Karpas-422 (cell line): ENCODE measurements at regions not wholly inside any gene's neighbourhood (a gene's known extent, or its start where the extent isn't known, plus 50 kb on each side); places are given as distances from the start of the nearest gene placed in this dataset.
"Not testable (repeated sequence)": the region's sequence is repeated elsewhere in the genome, so short reads cannot be mapped to it uniquely, and the experiment has no call there.

Experiments used
- DNase-seq: peaks from one replicate; pipeline ENCODE4 v3.0.0-alpha.2; 2015
- H2AFZ ChIP-seq: fragments of 200-600 bp; sonication (generic); 2 replicates; pipeline ENCODE4 v1.6.1; 2014; ENCODE audit warnings: antibody characterized with exemption, low read length, mixed read lengths
- H3K27ac ChIP-seq: fragments of 200-600 bp; sonication (generic); 2 replicates; pipeline ENCODE4 v1.5.1; 2014; ENCODE audit warnings: mild to moderate bottlenecking, low read length, moderate library complexity
- H3K27me3 ChIP-seq: fragments of 200-600 bp; sonication (generic); 2 replicates; pipeline ENCODE4 v1.6.1; 2014; ENCODE audit warnings: low read length, mixed read lengths
- H3K36me3 ChIP-seq: fragments of 200-600 bp; sonication (generic); 2 replicates; pipeline ENCODE4 v1.6.1; 2014; ENCODE audit warnings: low read length, mixed read lengths; ENCODE audit not compliant: insufficient read depth
- H3K4me1 ChIP-seq: fragments of 200-600 bp; sonication (generic); 2 replicates; pipeline ENCODE4 v1.6.1; 2014; ENCODE audit warnings: mild to moderate bottlenecking, low read length, mixed read lengths
- H3K4me2 ChIP-seq: fragments of 200-600 bp; sonication (generic); 2 replicates; pipeline ENCODE4 v1.6.1; 2014; ENCODE audit warnings: low read length, low read depth, mild to moderate bottlenecking; ENCODE audit not compliant: poor library complexity, severe bottlenecking
- H3K4me3 ChIP-seq: fragments of 200-600 bp; sonication (generic); 2 replicates; pipeline ENCODE4 v1.5.1; 2014; ENCODE audit warnings: mild to moderate bottlenecking, antibody characterized with exemption, low read length, mixed read lengths
- H3K79me2 ChIP-seq: fragments of 200-600 bp; sonication (generic); 2 replicates; pipeline ENCODE4 v1.6.1; 2014; ENCODE audit warnings: mild to moderate bottlenecking, low read length, mixed read lengths
- H3K9ac ChIP-seq: fragments of 200-600 bp; sonication (generic); 2 replicates; pipeline ENCODE4 v1.6.0; 2014; ENCODE audit warnings: low read length
- H3K9me2 ChIP-seq: fragments of 200-600 bp; sonication (generic), shearing (Covaris generic); replicated peaks from 2 replicates; pipeline ENCODE4 v1.6.0; 2014; ENCODE audit warnings: mild to moderate bottlenecking, low read length, moderate library complexity; ENCODE audit not compliant: insufficient read depth
- H3K9me3 ChIP-seq: fragments of 300-700, 200-600 bp; sonication (generic); 2 replicates; pipeline ENCODE4 v1.6.1; 2014; ENCODE audit warnings: low read length, mixed read lengths
- H4K20me1 ChIP-seq: fragments of 200-600 bp; sonication (generic); 2 replicates; pipeline ENCODE4 v1.6.1; 2014; ENCODE audit warnings: mild to moderate bottlenecking, antibody characterized with exemption, low read length, low read depth; ENCODE audit not compliant: insufficient read depth

- not testable (repeated sequence) for H3K4me1 ChIP-seq, H3K4me3 ChIP-seq, DNase-seq, H3K27ac ChIP-seq, H3K79me2 ChIP-seq, H3K36me3 ChIP-seq, H4K20me1 ChIP-seq, H3K9me3 ChIP-seq, H3K9me2 ChIP-seq, H2AFZ ChIP-seq, H3K4me2 ChIP-seq, H3K27me3 ChIP-seq, H3K9ac ChIP-seq
Observed at GRCh38 chr12:19823326-19823725, 384.0 kb downstream of the AEBP2 start.

DNA sequence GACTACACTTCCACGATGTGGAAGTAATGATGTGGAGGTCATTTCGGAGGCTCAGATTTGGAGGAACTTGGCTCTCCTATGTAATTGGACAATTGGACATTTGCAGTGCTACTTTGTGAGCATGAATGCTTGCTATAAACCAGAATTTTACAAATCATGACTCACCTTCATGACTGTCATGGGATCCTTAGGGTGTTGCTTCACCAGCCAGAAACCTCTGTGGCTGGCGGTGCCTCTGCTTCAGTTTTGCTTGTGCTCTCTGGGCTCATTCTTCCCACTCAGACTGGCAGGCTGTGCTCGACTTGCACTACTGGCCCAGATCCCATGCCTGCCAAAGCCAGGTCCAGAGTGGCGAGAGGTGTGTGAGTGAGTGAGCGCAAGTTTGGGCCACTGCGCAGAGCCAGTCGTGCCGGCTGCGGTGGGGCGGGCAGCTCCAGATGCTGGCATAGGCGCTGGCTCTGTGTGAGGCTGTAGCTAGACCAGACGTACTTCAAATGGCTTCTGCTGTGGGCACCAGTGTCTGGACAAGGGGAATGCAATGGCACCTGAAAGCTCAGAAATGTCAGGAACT lies 387.8 kb downstream of the AEBP2 start:
- DNase-seq, result no peak
- Histone ChIP-seq H3K4me3 (no peak overlapping the region), H3K27me3 (no peaks in the 10 kb centered on the region), H3K4me1 (no peaks in the 10 kb centered on the region), H3K79me2 (no peaks in the 10 kb centered on the region), H3K9ac (no peak overlapping the region), H3K4me2 (no peak overlapping the region), H3K9me2 (no peaks in the 10 kb centered on the region), H4K20me1 (no peaks in the 10 kb centered on the region), H3K9me3 (0 out of 2 replicates have a peak, but pooled peaks cover 3% of the 10 kb centered on the region), H2AFZ (no peak overlapping the region), H3K27ac (no peak overlapping the region), H3K36me3 (no peaks in the 10 kb centered on the region)

- H3K36me3 ChIP-seq, result no peaks in the 10 kb centered on the region
- H3K79me2 ChIP-seq, result no peaks in the 10 kb centered on the region
- H3K4me1 ChIP-seq, result no peaks in the 10 kb centered on the region
- no peak overlapping the region for H3K4me3 ChIP-seq
- H2AFZ ChIP-seq, result no peak overlapping the region
- DNase-seq, result no peak
- H3K9me3 ChIP-seq, result no peaks in the 10 kb centered on the region
- no peaks in the 10 kb centered on the region for H3K27me3 ChIP-seq
- no peak overlapping the region for H3K9ac ChIP-seq
- H3K9me2 ChIP-seq, result no peaks in the 10 kb centered on the region
- H3K27ac ChIP-seq, result no peak overlapping the region
- no peak overlapping the region for H3K4me2 ChIP-seq
- H4K20me1 ChIP-seq, result no peaks in the 10 kb centered on the region
Observed at GRCh38 chr12:19829100-19829853, 390.0 kb downstream of the AEBP2 start.

DNA sequence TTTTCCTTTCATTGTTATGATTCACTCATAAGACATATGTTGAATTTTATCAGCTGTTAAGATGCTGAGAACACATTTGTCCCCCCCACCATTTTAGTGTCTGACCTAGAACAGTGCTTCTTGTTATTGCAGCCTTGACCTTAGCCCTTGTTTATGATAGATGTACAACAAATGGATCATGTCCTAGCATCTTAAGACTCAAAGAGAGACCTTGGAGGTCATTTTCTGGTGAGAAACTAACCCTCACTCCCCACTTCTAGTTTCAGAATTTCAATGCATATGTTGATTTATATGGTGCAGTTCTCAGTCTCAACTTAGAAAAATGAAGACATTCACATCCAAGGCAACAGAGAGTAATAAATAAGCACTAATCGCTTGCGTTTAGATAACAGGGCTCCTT lies 391.2 kb downstream of the AEBP2 start:
- no peak overlapping the region for H3K4me2 ChIP-seq
- no peak overlapping the region for H2AFZ ChIP-seq

DNA sequence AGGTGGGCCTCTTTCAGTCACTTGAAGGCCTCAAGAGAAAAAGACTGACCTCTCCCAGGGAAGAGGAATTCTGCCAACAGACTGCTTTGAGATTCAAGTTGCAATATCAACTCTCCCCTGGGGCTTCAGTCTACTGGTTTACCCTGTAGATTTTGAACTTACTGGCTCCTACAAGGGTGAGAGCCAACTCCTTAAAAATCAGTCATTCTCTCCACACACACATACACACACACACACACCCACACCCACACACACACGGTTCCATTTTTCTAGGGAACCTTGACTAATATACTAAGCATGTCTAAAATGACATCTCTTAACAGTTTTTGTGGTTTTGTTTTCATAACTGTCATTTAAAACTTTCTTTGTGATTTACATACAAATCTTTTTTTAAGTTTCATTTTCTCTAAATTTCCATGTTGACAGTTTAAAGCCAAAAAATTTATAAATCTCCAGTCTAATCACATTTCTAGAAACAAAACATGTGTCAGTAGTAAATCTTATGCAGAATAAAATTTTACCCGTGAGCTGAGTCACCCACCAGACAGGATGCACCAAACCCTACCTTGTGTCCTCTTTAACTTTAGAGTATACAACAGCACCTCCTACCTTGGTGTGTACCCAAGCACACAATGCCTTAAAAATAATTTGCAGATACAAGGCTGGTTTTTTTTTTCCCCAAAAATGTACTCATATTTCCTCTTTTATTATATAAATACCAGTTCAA lies 394.6 kb downstream of the AEBP2 start:
- H3K36me3 ChIP-seq, result no peaks in the 10 kb centered on the region
- no peak overlapping the region for H3K27ac ChIP-seq
- DNase-seq, result no peak
- H3K4me3 ChIP-seq, result no peak overlapping the region
- no peaks in the 10 kb centered on the region for H3K9me3 ChIP-seq
- no peaks in the 10 kb centered on the region for H3K27me3 ChIP-seq
- no peaks in the 10 kb centered on the region for H3K79me2 ChIP-seq
- H3K9ac ChIP-seq, result no peak overlapping the region
- H3K4me2 ChIP-seq, result no peak overlapping the region
- H4K20me1 ChIP-seq, result no peaks in the 10 kb centered on the region
- no peaks in the 10 kb centered on the region for H3K9me2 ChIP-seq
- no peak overlapping the region for H2AFZ ChIP-seq
- no peaks in the 10 kb centered on the region for H3K4me1 ChIP-seq

More for the DNA sequence above, 391.2 kb downstream of the AEBP2 start:
- no peaks in the 10 kb centered on the region for H3K79me2 ChIP-seq
- H3K9me2 ChIP-seq, result no peaks in the 10 kb centered on the region
- H3K9ac ChIP-seq, result no peak overlapping the region
- H3K36me3 ChIP-seq, result no peaks in the 10 kb centered on the region
- no peaks in the 10 kb centered on the region for H4K20me1 ChIP-seq
- no peak overlapping the region for H3K4me3 ChIP-seq
- no peaks in the 10 kb centered on the region for H3K4me1 ChIP-seq
- no peak overlapping the region for H3K27ac ChIP-seq
- no peaks in the 10 kb centered on the region for H3K9me3 ChIP-seq
- H3K27me3 ChIP-seq, result no peaks in the 10 kb centered on the region
- no peak for DNase-seq

DNA sequence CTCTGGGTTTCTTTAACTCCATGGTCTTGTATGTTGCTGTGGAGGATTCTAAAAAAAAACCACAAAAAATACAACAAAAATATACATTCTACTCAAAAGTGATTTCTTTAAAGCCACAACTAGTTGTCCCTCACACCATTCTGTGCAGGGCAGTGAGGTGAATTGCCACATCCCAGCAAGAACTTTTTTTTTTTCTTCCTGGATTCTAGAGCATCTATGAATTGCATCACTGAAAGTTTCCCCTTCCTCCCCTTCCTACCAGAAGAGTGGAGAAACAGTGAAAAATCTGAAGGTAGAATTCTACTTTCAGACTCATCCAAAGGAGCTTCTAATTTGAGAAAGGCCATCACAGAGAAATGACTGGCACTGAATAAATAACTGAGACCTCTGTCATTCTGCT lies 395.3 kb downstream of the AEBP2 start:
- no peak overlapping the region for H3K4me2 ChIP-seq
- no peak overlapping the region for H3K4me3 ChIP-seq
- no peak overlapping the region for H2AFZ ChIP-seq
- no peak for DNase-seq
- no peaks in the 10 kb centered on the region for H3K36me3 ChIP-seq
- no peaks in the 10 kb centered on the region for H3K79me2 ChIP-seq
- H3K9ac ChIP-seq, result no peak overlapping the region
- no peak overlapping the region for H3K27ac ChIP-seq
- H3K27me3 ChIP-seq, result no peaks in the 10 kb centered on the region
- no peaks in the 10 kb centered on the region for H3K9me2 ChIP-seq
- H3K4me1 ChIP-seq, result no peaks in the 10 kb centered on the region
- no peaks in the 10 kb centered on the region for H3K9me3 ChIP-seq
- H4K20me1 ChIP-seq, result no peaks in the 10 kb centered on the region

GRCh38 chr12:19836056-19836455 lies 396.8 kb downstream of the AEBP2 start:
- no peaks in the 10 kb centered on the region for H3K79me2 ChIP-seq
- H4K20me1 ChIP-seq, result no peaks in the 10 kb centered on the region
- no peak for DNase-seq
- H3K4me3 ChIP-seq, result no peak overlapping the region
- no peaks in the 10 kb centered on the region for H3K9me2 ChIP-seq
- H3K4me1 ChIP-seq, result no peaks in the 10 kb centered on the region
- H3K36me3 ChIP-seq, result no peaks in the 10 kb centered on the region
- H3K27me3 ChIP-seq, result no peaks in the 10 kb centered on the region
- no peak overlapping the region for H2AFZ ChIP-seq
- no peak overlapping the region for H3K4me2 ChIP-seq
- no peak overlapping the region for H3K9ac ChIP-seq
- H3K27ac ChIP-seq, result no peak overlapping the region
- H3K9me3 ChIP-seq, result no peaks in the 10 kb centered on the region

- no peak for DNase-seq
- Histone ChIP-seq H3K9me2 (no peaks in the 10 kb centered on the region), H3K79me2 (no peaks in the 10 kb centered on the region), H3K9me3 (no peaks in the 10 kb centered on the region), H3K4me3 (no peak overlapping the region), H3K4me1 (no peaks in the 10 kb centered on the region), H4K20me1 (no peaks in the 10 kb centered on the region), H3K9ac (no peak overlapping the region), H2AFZ (no peak overlapping the region), H3K27me3 (no peaks in the 10 kb centered on the region), H3K27ac (no peak overlapping the region), H3K4me2 (no peak overlapping the region), H3K36me3 (no peaks in the 10 kb centered on the region)
Observed at GRCh38 chr12:19836456-19836855, 397.2 kb downstream of the AEBP2 start.
